Osteoblast (primary cell): ENCODE measurements at regions not wholly inside any gene's neighbourhood (a gene's known extent, or its start where the extent isn't known, plus 50 kb on each side); places are given as distances from the start of the nearest gene placed in this dataset.
"Not testable (repeated sequence)": the region's sequence is repeated elsewhere in the genome, so short reads cannot be mapped to it uniquely, and the experiment has no call there.

ENCODE experiments used
- DNase-seq: peaks from one replicate; pipeline ENCODE4 v3.0.0; 2011; ENCODE audit warnings: low spot score, mixed read lengths; ENCODE audit not compliant: insufficient read length; ENCODE audit errors: missing footprints
- H2AFZ ChIP-seq: 2 replicates; pipeline ENCODE4 v1.6.0; 2011; ENCODE audit warnings: mild to moderate bottlenecking, low read length
- H3K27ac ChIP-seq: 2 replicates; pipeline ENCODE4 v1.5.1; 2011; ENCODE audit warnings: mild to moderate bottlenecking, low read depth, low read length, moderate library complexity
- H3K27me3 ChIP-seq: 2 replicates; pipeline ENCODE4 v1.6.0; 2012; ENCODE audit warnings: mild to moderate bottlenecking, control low read depth, inconsistent platforms, low read length, moderate library complexity; ENCODE audit not compliant: insufficient read depth
- H3K36me3 ChIP-seq: 2 replicates; pipeline ENCODE4 v1.5.1; 2011; ENCODE audit warnings: mild to moderate bottlenecking, low read length, control low read depth, moderate library complexity; ENCODE audit not compliant: insufficient read depth
- H3K4me1 ChIP-seq: 2 replicates; pipeline ENCODE4 v1.5.1; 2011; ENCODE audit warnings: mild to moderate bottlenecking, low read length, control low read depth, moderate library complexity; ENCODE audit not compliant: insufficient read depth
- H3K4me2 ChIP-seq: 2 replicates; pipeline ENCODE4 v1.6.0; 2011; ENCODE audit warnings: mild to moderate bottlenecking, low read length; ENCODE audit not compliant: insufficient read depth
- H3K4me3 ChIP-seq: fragments of 200-600 bp; sonication (generic); 3 replicates; pipeline ENCODE4 v1.5.1; 2012; ENCODE audit warnings: mild to moderate bottlenecking, low read length, inconsistent platforms; ENCODE audit not compliant: insufficient read depth
- H3K79me2 ChIP-seq: 2 replicates; pipeline ENCODE4 v1.6.0; 2012; ENCODE audit warnings: mild to moderate bottlenecking, low read length, control low read depth, inconsistent platforms; ENCODE audit not compliant: insufficient read depth
- H3K9me3 ChIP-seq: 2 replicates; pipeline ENCODE4 v1.5.1; 2011; ENCODE audit warnings: low read depth, low read length, control low read depth
- H4K20me1 ChIP-seq: 2 replicates; pipeline ENCODE4 v1.6.0; 2012; ENCODE audit warnings: mild to moderate bottlenecking, low read length, control low read depth; ENCODE audit not compliant: insufficient read depth
- TF ChIP-seq, protein P1 (sequence below): IDR thresholded peaks from 2 replicates; pipeline ENCODE4 v1.5.1; 2011; ENCODE audit warnings: mild to moderate bottlenecking, low read depth, low read length, moderate library complexity; ENCODE audit errors: extremely low read depth

GRCh38 chr18:71321319-71321718, 1032.5 kb downstream of the SOCS6 start:
- Histone ChIP-seq H2AFZ (no peak overlapping the region), H3K4me1 (no peaks in the 10 kb centered on the region), H3K4me3 (no peak overlapping the region), H3K27ac (no peak overlapping the region), H3K36me3 (no peaks in the 10 kb centered on the region), H3K79me2 (no peaks in the 10 kb centered on the region), H4K20me1 (no peaks in the 10 kb centered on the region), H3K9me3 (no peaks in the 10 kb centered on the region), H3K27me3 (no peaks in the 10 kb centered on the region), H3K4me2 (no peak overlapping the region)
- DNase-seq: no peak
- TF ChIP-seq, protein P1, sequence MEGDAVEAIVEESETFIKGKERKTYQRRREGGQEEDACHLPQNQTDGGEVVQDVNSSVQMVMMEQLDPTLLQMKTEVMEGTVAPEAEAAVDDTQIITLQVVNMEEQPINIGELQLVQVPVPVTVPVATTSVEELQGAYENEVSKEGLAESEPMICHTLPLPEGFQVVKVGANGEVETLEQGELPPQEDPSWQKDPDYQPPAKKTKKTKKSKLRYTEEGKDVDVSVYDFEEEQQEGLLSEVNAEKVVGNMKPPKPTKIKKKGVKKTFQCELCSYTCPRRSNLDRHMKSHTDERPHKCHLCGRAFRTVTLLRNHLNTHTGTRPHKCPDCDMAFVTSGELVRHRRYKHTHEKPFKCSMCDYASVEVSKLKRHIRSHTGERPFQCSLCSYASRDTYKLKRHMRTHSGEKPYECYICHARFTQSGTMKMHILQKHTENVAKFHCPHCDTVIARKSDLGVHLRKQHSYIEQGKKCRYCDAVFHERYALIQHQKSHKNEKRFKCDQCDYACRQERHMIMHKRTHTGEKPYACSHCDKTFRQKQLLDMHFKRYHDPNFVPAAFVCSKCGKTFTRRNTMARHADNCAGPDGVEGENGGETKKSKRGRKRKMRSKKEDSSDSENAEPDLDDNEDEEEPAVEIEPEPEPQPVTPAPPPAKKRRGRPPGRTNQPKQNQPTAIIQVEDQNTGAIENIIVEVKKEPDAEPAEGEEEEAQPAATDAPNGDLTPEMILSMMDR: no peak

- Histone ChIP-seq H3K4me3 (no peak overlapping the region), H3K79me2 (no peaks in the 10 kb centered on the region), H4K20me1 (no peaks in the 10 kb centered on the region), H3K4me1 (no peaks in the 10 kb centered on the region), H3K9me3 (no peaks in the 10 kb centered on the region), H3K4me2 (no peak overlapping the region), H3K27me3 (no peaks in the 10 kb centered on the region), H3K27ac (no peak overlapping the region), H3K36me3 (no peaks in the 10 kb centered on the region), H2AFZ (no peak overlapping the region)
- DNase-seq: no peak
- TF ChIP-seq, protein P1: no peak
These were observed 1016.0 kb downstream of the SOCS6 start for GRCh38 chr18:71304856-71305255.

GRCh38 chr18:71303743-71304142, 1014.9 kb downstream of the SOCS6 start:
- H3K9me3 ChIP-seq, H4K20me1 ChIP-seq, H3K27me3 ChIP-seq, H3K4me2 ChIP-seq, H3K4me3 ChIP-seq, H3K79me2 ChIP-seq, H2AFZ ChIP-seq, H3K36me3 ChIP-seq, H3K4me1 ChIP-seq, H3K27ac ChIP-seq, DNase-seq: not testable (repeated sequence)

DNA sequence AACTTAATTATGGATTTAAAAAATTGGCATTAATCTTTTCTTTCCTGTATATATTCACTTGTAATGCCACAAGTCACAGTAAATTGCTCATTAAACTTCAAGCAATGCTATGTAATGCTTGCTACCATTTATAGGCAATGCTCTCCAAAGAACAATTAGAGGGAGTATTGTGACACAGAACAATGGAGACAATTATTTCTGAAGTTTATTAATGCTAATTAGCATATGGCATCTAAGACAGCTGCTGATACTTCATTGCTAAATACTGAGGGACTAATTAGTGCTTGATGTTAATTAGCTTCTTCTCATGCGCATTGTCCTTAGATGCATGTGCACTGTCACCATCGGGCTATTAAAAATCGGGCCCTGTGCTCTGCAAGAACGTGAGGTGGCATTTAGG, 1012.8 kb downstream of the SOCS6 start:
- Histone ChIP-seq H3K4me2 (no peak overlapping the region), H3K27me3 (no peaks in the 10 kb centered on the region), H3K9me3 (no peaks in the 10 kb centered on the region), H3K27ac (no peak overlapping the region), H3K4me1 (no peaks in the 10 kb centered on the region), H4K20me1 (no peaks in the 10 kb centered on the region), H3K4me3 (no peak overlapping the region), H3K36me3 (no peaks in the 10 kb centered on the region), H2AFZ (no peak overlapping the region), H3K79me2 (no peaks in the 10 kb centered on the region)
- TF ChIP-seq, protein P1: no peak
- DNase-seq: no peak

DNA sequence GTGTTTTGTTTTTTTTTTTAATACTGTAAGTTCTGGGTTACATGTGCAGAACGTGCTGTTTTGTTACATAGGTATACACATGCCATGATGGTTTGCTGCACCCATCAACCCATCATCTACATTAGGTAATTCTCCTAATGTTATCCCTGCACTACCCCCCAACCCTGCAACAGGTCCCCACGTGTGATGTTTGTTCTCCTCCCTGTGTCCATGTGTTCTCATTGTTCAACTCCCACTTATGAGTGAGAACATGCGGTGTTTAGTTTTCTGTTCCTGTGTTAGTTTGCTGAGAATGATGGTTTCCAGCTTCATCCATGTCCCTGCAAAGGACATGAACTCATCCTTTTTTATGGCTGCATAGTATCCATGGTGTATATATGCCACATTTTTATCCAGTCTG, 1005.4 kb downstream of the SOCS6 start:
- H3K4me1 ChIP-seq, H3K27ac ChIP-seq, H2AFZ ChIP-seq, H4K20me1 ChIP-seq, H3K36me3 ChIP-seq, H3K27me3 ChIP-seq, DNase-seq, H3K4me3 ChIP-seq, H3K4me2 ChIP-seq, H3K79me2 ChIP-seq, H3K9me3 ChIP-seq: not testable (repeated sequence)
